GM18498 (cell line): ENCODE measurements at regions not wholly inside any gene's neighbourhood (a gene's known extent, or its start where the extent isn't known, plus 50 kb on each side); places are given as distances from the start of the nearest gene placed in this dataset.
"Not testable (repeated sequence)": the region's sequence is repeated elsewhere in the genome, so short reads cannot be mapped to it uniquely, and the experiment has no call there.

Experiments
- ATAC-seq: cut with Tn5 transposase; IDR thresholded peaks from one replicate; pipeline ENCODE4 v1.9.1; 2021; ENCODE audit warnings: mild to moderate bottlenecking, moderate library complexity; ENCODE audit not compliant: unreplicated experiment

- no peak for ATAC-seq
Observed at GRCh38 chr6:95848717-95849116, 167.1 kb upstream of the FUT9 start.

GRCh38 chr6:95856876-95857364 lies 158.9 kb upstream of the FUT9 start:
- no peak for ATAC-seq

DNA sequence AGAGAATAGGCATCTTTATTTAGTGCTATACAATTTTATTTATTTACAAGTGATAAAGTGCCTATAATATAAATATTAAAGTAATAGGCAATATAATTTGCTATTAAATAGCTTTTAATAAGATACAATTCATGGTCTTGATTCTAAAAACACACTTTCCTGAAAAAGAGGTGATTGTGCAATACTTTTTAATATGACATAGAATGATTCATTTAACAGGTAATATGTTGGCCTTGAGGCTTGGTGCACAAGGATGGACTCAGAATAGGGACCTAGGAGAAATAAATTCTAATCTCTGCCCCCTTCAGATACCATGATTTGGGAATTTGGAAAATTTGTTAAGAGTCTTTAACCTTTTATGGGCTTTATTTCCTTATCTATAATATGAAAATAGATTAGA lies 149.9 kb upstream of the FUT9 start:
- no peak for ATAC-seq

DNA sequence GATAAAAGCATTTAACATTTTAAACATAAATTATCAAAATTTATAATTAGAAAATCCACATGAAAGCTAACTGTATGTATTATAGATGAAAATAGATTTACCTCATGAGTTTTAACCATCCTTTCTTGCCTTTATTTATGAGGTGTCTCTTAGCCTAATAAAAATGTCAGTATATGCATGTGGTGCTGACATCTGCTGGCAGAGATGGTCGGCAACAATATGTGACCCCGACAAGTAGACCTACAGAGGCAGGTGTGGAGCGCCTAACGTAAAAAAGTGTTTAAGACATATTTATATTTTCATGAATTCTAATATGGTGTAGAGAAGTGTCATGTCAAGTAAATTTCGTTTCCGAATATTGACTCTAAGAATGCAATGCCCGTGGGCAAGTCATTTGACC lies 149.0 kb upstream of the FUT9 start:
- no peak for ATAC-seq

DNA sequence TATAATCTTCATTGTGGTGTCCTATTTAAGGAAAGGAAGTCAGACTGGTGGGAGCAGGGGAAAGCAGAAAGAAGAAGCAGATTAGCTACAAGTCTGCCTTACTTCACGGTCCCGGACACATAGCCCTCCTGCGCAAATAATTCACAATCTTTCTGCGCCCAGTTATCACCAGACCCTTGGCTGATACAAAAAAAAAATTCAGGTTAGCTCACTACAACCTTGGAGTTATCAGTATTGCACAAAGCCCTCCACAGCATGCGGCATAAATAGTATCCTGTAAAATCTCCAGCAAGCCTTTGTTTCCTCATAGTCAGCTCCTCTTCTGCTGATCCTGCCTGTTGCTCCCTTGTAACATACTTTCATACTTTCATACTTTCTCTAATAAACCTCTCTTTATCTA lies 148.6 kb upstream of the FUT9 start:
- no peak for ATAC-seq

DNA sequence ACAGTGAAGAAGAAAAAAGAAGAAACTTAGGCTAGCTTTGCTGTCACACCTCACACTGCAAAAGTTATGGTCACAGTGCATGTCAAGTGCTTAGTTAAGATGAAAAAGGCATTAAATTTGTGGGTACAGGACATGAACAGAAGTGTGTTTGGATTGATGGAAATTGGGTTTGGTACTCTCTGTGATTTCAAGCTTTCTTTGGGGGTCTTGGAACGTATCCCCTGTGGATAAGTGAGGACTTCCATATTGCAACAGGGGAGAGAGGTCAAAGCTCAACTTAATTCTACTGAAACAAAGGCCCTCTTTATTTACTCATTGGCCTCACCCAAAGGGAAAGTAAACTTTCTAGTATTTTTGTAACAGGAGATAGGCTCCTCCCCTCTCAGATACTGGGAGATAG lies 138.3 kb upstream of the FUT9 start:
- no peak for ATAC-seq

GRCh38 chr6:95879856-95880255 lies 135.9 kb upstream of the FUT9 start:
- no peak for ATAC-seq

GRCh38 chr6:95882371-95882770 lies 133.4 kb upstream of the FUT9 start:
- ATAC-seq: no peak

- not testable (repeated sequence) for ATAC-seq
Observed at GRCh38 chr6:95888711-95889110, 127.1 kb upstream of the FUT9 start.

DNA sequence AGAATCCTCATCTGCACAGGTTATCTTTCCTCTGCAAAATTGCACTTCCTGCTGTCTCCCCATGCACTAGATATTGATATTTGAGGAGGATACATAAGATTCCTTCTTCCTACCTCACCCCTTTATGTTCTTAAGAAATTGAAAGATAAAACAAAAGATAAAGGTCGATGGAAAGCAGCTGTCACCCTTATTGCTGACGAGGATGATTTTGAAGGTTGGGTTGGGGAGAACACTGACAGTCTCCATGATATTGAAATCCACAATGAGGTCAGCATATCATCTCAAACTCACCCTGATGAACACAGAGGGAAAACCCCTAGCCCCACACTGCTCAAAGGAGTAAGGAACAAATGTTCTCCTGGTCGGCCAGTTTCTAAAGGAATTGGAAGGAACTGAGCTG lies 110.6 kb upstream of the FUT9 start:
- no peak for ATAC-seq

DNA sequence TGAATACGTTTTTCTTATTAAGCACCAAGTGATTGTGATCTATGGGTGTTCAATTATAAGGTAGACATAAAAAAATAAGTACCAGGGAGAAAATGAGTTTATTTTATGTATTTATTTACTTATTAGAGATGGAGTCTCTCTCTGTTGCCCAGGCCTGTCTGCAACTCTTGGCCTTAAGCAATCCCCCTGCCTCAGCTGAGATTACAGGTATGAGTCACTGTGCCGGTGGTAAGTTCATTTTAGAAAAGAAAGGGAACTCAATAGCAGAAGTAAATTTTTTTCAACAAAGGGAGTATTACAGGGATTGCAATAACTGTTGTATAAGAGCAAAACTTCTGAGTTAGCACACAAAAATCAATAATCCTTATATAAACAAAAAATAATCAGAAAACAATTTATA lies 98.7 kb upstream of the FUT9 start:
- ATAC-seq: no peak

GRCh38 chr6:95923518-95923917 lies 92.3 kb upstream of the FUT9 start:
- ATAC-seq: peak; percentile 58

- no peak for ATAC-seq
Observed at GRCh38 chr6:95935736-95936135, 80.0 kb upstream of the FUT9 start.

DNA sequence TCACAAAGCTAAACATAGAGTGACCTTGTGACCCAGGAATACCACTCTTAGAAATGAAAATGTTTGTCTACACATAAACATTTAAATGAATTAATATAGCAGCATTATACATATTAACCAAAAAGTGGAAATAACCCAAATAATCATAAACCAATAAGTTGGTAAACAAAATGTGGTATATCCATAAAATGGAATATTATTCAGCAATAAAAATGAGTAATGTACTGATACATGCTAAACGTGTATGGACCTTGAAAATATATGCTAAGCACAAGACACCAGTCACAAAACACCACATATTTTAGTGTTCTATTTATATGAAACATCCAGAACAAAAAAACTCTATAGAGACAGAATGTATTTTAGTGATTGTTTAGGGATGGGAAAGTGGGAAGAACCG lies 68.9 kb upstream of the FUT9 start:
- no peak for ATAC-seq

- no peak for ATAC-seq
Observed at GRCh38 chr6:95948324-95948723, 67.5 kb upstream of the FUT9 start.

GRCh38 chr6:95949985-95950384 lies 65.8 kb upstream of the FUT9 start:
- ATAC-seq: no peak

GRCh38 chr6:95958686-95959085 lies 57.1 kb upstream of the FUT9 start:
- ATAC-seq: no peak

DNA sequence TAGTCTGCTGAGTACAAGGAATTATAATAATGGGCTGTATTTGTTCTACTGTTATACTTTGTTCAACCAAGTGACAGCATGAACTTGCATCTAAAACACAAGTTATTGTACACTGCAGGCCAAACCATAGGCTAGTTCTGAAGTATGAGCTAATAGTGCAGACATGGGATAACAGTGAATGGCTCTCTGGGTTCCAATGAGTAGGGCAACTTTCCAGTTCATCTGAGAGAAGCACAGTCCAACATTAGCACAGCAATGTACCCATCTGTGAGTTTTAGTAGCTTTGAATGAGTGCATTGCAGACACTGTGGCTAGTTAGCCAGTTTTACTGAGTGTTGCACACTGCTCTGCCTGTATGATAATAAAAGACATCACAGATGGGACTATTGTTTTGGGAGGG lies 56.5 kb upstream of the FUT9 start:
- no peak for ATAC-seq
